Glomerular visceral epithelial cell (primary cell): ENCODE measurements at regions not wholly inside any gene's neighbourhood (a gene's known extent, or its start where the extent isn't known, plus 50 kb on each side); places are given as distances from the start of the nearest gene placed in this dataset.
"Not testable (repeated sequence)": the region's sequence is repeated elsewhere in the genome, so short reads cannot be mapped to it uniquely, and the experiment has no call there.

Source experiments
- DNase-seq: peaks from one replicate; pipeline ENCODE4 v3.0.0-alpha.2; 2016; ENCODE audit errors: extremely low spot score

DNA sequence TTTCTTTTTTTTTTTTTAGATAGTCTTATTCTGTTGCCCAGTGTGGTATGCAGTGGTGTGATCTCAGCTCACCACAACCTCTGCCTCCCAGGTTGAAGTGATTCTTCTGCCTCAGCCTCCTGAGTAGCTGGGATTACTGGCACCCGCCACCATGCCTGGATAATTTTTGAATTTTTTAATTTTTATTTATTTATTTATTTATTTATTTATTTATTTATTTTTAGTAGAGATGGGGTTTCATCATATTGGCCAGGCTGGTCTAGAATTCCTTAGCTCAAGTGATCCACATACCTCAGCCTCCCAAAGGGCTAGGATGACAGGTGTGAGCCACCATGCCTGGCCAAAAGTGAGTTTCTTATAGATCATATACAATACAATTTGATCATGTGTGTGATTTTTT lies 395.9 kb upstream of the IRX2 start:
- not testable (repeated sequence) for DNase-seq

DNA sequence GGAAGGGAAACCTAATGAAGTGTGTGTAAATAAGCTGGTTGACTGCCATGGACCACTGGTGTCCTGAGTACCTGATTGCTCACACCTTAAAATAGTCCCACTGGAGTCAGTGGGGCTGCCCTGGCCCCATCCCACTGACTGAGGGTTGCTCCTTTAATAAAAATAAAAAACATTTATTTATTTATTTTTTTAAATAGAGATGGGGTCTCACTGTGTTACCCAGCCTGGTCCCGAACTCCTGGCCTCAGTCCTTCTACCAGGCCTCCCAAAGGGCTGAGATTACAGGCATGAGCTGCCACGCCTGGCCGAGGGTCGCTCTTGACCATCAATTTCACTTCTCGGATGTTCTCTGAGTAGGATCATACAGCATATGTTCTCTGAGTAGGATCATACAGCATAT lies 394.2 kb upstream of the IRX2 start:
- no peak for DNase-seq

DNA sequence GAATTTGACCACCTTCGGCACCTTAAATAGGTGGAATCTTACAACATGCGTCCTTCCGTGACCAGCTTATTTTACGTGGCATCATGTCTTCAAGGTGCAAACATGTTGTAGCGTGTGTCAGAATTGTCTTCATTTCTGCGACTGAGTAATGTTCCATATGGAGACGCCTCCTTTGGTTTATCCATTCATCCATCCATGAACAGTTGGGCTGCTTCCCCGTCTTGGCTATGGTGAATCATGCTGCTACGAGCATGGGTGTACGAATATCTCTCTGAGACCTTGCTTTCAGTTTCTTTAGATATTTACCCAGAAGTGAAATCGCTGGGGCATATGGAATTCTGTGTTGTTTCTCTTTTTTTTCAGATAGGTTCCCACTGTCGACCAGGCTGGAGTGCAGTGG lies 391.9 kb upstream of the IRX2 start:
- DNase-seq, result no peak

DNA sequence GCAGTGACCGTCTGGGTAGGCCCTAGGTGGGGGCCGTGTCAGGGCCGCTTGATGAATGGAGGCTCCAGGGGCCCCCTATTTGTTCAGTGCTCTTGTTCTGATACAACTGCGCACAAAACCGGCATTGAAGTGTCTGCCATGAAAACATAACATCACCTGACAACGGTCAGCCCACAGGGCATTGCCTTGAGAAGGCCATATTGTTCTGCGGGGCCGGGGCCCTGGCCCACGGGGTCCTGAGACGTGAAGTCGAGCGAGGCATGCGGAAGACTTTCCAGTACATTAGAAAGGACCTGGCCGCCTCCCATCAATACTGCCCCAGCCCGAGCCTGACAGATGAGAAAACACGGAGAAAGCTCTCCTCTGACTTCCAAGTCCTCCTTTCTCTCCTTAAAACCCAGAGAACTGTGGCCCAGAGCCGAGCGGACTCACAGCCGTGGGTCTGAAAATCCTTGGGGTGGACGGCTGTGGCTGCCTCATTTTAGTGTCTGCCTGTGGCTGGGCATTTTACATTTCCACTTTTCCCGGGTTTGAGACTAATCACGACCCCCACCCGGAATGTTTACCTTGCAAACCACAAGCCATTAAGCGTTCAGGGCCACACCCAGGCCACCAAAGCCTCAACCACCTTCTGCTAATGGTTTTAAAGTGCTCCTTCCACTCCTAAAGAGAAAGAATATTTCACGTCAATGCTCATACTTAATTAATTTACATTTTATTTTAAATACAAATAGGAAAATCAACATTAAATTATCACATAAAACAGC lies 391.0 kb upstream of the IRX2 start:
- DNase-seq, result no peak

DNA sequence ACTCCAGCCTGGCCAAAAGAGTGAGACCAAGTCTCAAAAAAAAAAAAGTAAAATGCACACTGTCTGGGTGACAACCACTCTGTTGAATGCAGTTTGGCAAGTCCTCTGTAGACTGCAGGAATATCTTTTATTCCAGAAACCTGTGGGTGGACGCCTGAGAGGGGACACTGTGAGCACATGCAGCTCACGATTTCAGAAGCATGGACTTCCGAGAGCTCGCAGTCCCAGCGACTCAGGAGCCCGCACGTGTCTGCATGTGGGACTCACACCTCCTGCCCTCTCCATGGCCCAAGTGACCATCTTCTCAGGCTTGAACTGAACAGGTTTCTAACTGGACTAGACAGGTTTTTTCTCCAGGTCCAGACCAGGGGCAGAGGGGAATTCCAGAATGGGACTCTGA lies 388.6 kb upstream of the IRX2 start:
- DNase-seq, result no peak

DNA sequence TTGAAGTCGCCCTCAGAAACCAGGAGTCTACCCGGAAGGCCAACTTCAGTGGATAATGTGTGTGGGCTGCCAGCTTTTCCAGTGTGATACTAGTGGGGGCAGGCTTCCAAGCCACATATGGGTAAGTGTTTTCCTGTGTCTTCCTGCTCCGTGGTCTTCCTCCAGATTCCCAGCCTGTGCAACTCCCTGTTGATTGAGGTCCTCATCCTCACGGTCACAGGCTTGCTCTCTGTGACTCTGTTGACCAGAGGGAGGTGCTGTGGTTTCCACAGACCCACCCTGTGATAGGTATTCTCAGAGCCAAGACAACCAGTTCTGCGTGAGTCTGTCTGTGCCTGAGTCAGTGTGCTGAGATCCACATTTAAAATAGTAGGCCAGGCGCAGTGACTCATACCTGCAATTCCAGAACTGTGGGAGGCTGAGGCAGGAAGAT lies 388.0 kb upstream of the IRX2 start:
- DNase-seq, result no peak

DNA sequence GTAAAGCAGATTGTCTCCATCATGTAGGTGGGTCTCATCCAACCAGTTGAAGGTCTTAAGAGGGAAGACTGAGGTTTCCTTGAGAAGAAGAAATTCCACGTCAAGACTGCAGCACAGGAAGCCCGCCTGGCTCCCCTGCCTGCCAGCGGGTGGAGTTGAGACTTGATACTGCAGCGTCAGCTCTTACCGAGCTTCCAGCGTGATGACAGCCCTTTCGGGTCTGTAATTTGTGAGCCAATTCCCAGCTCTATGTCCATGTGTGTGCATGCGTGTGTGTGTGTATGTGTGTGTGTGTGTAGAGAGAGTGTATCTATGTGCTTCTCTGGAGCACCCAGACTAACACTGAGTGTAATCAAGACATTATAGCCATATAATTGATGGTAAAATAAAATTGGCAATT lies 379.7 kb upstream of the IRX2 start:
- no peak for DNase-seq

DNA sequence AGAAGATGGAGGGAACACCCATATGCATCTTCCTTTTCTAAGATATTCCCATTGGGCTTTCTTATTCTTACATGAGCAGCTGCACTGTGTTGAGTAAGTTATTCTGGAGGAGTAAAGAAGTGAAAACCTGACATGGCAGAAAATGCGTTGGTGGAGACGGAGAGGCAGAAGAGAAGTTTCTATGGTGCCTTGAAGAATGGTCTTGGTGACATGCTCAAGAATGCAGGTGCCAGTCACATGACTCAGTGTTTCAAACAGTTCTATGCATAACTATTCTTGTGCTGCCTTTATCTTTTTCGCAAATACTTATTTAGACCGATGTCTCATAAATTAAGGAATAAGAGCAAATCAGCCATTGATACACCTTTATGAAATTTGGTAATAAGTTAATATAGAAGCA lies 377.8 kb upstream of the IRX2 start:
- no peak for DNase-seq

DNA sequence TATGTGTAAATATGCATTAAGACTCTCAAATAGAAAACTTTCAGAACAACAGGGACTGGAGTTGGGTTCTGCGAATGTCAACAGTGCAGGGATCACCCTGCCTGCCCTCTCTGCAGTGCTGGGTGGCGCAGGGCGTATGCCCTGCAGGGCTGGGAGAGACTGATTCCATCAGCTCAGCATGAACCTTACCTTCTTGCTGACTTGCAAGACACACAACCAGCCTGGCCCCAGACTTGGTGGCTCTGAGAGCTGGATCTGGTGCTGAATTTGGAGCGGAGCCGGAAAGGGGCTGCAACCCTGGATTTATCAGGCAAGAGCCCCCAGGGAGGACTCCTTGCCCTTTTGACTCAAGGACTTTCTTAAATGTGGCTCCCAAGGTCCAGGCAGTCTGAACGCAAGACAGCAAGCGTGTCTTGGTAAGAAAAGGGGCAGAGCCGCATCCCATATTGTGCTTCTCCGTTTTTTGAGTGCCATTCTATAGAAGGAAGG lies 376.0 kb upstream of the IRX2 start:
- no peak for DNase-seq

DNA sequence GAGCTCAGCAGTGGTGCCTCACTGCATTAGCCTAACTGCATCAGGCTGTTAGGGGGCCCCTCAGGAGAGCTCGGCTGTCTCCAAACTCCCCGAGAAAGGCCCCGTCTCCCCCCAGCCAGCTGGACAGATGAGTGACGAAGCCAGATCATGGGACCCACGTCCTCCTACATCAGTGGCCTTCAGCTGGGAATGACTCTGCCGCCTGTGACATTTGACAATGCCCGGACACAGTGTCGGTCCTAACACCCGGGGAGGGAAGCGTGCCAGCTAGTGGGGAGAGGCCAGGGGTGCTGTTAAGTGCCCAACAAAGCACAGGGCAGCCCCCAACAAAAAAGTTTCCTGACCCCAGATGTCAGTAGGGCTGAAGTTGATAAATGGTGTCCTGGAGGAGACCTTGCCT lies 375.2 kb upstream of the IRX2 start:
- no peak for DNase-seq

DNA sequence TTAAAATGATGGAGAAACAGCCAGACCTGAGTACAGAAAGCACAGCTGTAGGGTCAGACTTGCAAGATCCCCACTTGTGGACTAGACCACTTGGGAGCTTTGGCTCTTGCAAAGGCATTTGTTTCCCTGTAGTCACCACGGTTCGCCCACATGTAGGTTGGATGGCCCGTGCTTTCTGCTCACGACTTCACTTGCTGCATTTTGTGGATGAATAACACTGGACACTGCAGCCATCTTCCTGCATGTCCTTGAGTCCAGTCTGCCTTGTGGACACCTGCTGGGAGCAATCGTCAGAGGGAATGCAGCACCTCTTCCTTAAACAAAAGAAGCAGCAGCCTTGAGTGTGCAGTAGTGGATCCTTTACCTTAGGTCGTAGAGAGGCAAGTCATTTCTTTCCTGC lies 372.9 kb upstream of the IRX2 start:
- no peak for DNase-seq

DNA sequence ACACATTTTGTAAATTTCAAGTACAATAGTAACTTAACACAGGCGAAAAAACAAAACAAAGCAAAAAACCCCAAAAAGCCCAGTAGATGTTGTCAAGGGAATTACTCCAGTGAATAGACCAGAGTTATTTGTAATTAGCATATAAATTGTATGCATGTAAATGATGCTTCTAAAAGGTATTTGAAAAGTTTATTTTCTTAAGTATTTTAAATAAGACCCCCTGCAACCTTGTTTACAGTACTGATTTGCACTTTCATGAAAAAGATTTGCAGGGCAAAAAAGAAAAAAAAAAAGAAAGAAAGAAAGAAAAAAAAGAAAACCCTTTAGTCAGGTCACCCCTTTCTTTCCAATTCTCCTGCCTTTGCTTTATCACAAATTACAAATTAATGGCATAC lies 372.3 kb upstream of the IRX2 start:
- no peak for DNase-seq

DNA sequence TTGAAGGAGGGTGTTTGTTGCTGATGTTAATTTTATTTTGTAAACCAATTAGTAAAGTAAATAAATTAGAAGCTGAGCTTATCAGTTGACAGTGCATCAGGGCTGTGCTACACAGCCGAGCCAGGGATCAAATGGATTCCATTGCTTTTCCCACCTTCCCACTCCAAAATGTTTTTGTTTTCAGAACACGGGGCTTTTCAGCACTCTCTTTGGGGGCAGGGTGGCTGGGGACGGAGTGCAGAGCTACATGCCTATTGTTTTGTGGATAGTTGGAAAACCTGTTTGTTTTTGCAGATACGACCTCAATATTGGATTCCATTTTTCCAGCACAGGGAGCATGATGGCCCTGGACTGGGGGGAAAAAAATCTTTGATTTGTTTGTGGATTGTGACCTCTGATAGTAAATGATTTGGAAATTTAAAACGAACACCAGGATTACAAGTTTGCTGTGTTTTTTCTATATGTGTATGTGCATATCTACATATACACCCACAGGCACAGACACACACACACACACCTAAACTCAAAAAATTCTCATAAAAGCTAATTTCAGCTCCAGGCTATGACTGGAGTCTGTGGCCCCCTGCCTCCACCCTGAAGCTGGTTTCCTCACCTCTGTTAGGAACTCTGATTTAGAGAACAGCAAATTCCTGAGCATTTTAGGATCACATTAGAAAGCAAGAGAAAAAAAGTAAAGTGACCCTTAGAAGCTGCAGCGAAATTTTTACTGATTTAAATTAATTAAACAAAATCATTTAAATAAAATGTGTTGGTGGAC lies 371.7 kb upstream of the IRX2 start:
- no peak for DNase-seq

DNA sequence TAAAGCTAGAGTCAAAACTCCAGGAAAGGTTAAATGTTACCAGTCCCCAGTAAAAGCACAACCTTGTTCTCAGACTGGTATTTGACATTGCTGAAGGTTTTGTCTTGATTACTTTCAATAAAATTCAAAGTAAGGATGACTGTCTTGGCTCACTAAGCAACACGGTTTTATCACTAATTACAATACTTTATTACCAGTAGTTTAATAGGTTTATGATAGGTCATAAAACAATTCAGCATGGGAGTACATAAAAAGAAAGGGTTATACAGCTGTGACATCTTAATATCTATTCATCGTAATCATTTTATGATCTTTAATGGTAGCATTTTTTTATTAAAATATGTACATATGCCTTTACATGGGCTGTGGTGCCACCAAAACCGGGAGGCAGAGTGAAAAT lies 370.7 kb upstream of the IRX2 start:
- DNase-seq, result no peak

DNA sequence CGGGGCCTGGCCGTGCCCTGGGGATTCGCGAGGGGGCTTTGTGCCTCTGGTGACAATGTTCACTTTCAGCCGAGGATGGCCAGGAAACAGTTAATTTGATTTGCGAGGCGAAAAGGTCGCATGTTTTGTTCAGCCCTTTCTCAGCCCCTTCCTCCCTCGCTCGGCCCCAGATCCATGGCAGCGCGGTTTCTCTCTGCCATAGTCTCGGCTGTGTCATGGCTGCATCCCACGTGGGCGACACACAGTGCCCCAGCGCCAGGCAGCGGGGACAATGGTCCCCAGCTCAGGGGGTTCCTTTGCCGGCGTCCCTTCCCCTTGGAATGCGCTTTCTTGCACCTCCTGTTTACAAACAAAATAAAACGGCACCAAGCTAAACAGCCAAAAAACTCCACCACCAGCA lies 370.3 kb upstream of the IRX2 start:
- DNase-seq, result no peak

DNA sequence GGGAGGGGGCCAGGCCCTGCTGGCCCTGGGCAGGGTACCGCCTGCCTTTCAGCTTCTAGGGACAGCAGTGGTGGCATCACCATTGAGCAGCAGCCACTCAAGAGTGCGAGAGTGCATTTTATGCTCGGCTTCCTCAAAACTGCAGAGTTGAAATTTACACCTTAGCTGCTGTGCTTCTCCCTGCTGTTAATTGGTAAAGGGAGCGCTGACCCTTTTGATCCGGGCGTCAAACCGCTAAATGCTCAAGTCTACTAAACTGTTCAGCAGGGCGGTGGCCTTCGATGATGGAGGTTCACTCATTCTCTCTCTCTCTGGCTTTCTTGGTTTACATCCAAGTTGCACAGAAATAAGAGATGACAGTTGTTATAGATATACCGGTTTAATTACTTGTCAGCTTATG lies 368.6 kb upstream of the IRX2 start:
- DNase-seq, result no peak

DNA sequence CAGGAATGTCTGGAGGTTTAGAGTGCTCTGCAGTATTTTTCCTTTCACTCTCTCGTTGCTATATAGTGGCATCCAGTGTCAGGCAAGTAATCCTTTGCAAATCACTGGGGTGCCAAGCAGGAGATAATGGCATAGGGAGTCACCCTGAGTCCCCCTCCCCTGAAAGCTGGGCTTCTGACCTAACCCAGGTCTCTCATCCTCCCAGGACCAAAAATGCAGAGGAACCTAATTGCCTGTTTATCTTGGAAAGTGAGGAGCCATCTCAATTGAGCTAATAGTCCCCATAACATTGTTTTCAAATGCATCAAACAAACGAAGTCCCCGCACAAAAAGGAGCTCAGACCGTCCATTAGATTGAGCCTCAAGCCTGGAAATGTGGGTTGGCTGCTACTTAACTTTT lies 368.0 kb upstream of the IRX2 start:
- no peak for DNase-seq

DNA sequence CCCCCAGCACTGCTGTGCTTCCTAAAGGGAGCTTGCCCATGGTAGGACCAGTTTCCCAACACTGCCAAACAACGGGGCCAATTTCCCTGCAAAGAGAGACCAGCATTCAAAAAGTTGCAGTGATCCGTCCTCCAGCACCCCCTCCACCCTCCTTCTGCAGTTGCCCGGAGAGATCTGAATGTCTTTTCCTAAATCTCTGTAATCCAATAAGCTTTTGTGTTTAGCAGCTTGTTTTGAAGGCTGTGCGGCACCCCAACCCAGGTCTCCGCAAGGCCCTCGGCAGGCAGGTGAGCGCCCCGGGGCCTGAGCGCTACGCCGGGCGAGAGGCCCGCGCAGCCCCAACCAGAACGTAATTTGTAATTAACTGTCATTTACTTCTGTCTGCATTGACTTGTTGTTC lies 366.9 kb upstream of the IRX2 start:
- no peak for DNase-seq

DNA sequence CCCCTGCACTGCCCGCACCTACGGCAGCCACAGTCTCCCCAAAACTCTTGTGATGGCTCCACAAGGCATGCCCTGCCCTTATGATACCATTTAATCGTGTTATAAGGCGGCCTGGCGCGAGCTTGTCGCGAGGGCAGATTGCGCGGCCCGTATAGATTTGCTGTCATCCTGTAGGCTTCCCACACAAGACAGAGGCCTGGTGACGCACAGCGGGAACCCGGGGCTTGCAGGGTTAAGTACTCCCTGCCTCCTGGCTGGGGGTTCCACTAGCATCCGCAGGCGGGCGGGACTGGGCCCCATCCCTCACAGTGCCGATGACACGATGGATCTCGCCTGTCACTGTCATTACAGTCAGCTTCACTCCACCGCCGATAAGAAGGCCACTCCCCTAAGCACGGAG lies 364.9 kb upstream of the IRX2 start:
- no peak for DNase-seq

DNA sequence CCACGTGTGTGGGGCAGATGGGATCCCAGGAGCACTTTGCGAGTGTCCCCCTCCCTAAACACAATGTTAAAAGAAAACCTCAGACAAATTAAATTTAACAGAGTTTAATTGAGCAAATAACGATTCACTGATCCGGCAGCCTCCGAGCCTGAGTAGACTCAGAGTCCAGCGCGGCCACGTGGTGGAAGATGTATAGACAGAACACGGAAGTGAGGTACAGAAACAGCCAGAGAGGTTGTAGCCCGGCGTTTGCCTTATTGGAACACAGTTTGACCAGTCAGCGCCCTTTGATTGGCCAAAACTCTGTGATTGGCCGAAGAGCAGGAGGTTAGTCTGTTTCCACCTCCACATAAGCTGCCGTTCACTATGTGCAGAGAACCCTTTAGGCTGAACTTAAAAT lies 363.0 kb upstream of the IRX2 start:
- no peak for DNase-seq

DNA sequence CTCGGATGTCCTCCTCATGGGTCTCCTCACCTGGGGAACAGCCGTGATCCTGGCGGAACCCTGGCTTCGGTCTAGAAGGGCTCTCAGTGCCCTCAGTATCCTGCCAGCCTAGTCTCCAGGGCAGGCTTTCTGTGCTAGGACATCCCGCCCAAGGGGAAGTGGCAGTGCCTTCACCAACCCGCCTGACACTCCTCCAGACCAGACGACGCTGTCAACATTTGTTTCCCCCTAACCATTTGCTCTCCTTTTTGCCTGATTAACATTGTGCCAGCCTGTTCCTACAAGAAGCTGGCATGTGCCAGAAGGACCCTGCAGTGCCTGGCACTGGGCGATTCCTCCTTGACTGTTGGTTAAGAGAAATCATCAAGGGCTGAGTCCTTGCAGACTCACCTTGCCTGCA lies 358.9 kb upstream of the IRX2 start:
- no peak for DNase-seq

DNA sequence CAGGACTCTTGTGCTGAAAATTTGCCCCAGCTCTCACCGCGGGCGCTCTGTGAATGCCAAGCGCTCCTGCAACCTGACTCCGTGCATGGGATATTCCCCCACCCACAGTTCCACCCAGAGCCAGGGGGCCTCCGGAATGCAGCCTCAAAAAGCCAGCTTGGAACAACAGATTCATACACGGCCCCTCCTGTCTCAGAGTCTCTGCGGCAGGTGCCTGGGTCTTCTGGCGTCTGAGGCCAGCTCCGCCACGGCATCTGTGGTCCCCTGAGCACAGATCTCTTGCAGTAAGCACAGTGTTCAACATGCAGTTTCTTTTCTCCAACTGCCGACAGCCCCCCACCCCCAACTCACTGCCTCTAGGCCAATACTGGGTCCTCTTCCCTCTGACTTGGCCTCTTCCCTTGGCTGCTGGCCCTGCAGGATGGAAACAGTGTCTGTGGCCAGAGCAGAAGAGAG lies 355.7 kb upstream of the IRX2 start:
- DNase-seq, result no peak

DNA sequence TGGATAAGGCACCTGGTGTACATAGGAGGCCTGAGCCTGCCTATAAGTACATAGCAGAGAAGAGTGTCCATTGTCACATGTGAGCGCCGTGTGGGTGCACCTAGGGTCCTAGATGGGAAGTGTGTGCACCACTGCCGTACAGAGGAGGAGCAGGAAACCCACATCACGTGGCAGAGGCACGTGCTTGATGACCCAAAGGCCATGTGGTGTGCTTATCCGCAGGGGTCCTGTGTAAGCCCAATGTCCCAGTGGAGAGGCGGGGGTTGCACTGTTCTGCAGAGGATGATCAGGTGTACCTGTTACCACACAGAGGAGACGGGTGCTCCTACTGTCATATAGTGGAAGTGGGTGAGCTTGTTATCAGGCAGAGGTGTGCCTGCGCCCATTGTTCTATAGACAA lies 354.1 kb upstream of the IRX2 start:
- DNase-seq, result no peak
